CD4-positive, CD25-positive, alpha-beta regulatory T cell (primary cell): ENCODE measurements at regions not wholly inside any gene's neighbourhood (a gene's known extent, or its start where the extent isn't known, plus 50 kb on each side); places are given as distances from the start of the nearest gene placed in this dataset.

Source experiments
- ATAC-seq, 2 donors: fragments of 150-1000 bp; cut with Tn5 transposase; one replicate each; pipeline ENCODE4 v1.10.0; 2021; ENCODE audit warnings: low read depth in 2 of 2, moderate number of reproducible peaks in 2 of 2, moderate library complexity in 1 of 2
- DNase-seq, 3 donors: peaks; one replicate each; pipeline versions ENCODE4 v3.0.0 to v3.0.0-alpha.2; 2012 to 2022; ENCODE audit warnings: mixed read lengths in 1 of 3
- H3K27ac ChIP-seq: one replicate; pipeline ENCODE4 v1.7.0; 2013; ENCODE audit warnings: mild to moderate bottlenecking, low read length; ENCODE audit not compliant: insufficient read depth, poor library complexity, severe bottlenecking
- H3K27me3 ChIP-seq: one replicate; pipeline ENCODE4 v1.7.0; 2013; ENCODE audit warnings: low read length; ENCODE audit not compliant: control insufficient read depth, insufficient read depth
- H3K36me3 ChIP-seq: one replicate; pipeline ENCODE4 v1.7.0; 2013; ENCODE audit warnings: mild to moderate bottlenecking, low read length, moderate library complexity; ENCODE audit not compliant: control insufficient read depth, insufficient read depth
- H3K4me1 ChIP-seq: 2 replicates; pipeline ENCODE4 v1.7.0; 2013; ENCODE audit warnings: mild to moderate bottlenecking, low read length; ENCODE audit not compliant: insufficient read depth, control insufficient read depth, poor library complexity, severe bottlenecking
- H3K4me3 ChIP-seq: one replicate; pipeline ENCODE4 v1.7.0; 2013; ENCODE audit warnings: low read depth, mild to moderate bottlenecking, low read length, moderate library complexity
- H3K9me3 ChIP-seq, 2 experiments: 1 replicate in 1 of 2; 2 replicates in 1 of 2; pipeline ENCODE4 v1.7.0; 2013; ENCODE audit warnings: low read length in 2 of 2, mild to moderate bottlenecking in 1 of 2, moderate library complexity in 1 of 2; ENCODE audit not compliant: control insufficient read depth in 2 of 2
- H3K27ac Mint-ChIP-seq, 3 donors: one replicate each; pipeline ENCODE4 v1.8.0; 2020 to 2022; ENCODE audit warnings: mild to moderate bottlenecking in 3 of 3, mixed read lengths in 3 of 3, moderate library complexity in 2 of 3
- H3K27me3 Mint-ChIP-seq: one replicate; pipeline ENCODE4 v1.8.0; 2022; ENCODE audit warnings: mild to moderate bottlenecking, mixed read lengths
- H3K36me3 Mint-ChIP-seq: one replicate; pipeline ENCODE4 v1.8.0; 2020; ENCODE audit warnings: mixed read lengths
- H3K4me1 Mint-ChIP-seq, 4 donors: one replicate each; pipeline ENCODE4 v1.8.0; 2020 to 2022; ENCODE audit warnings: mixed read lengths in 4 of 4, mild to moderate bottlenecking in 1 of 4
- H3K4me3 Mint-ChIP-seq, 4 donors: one replicate each; pipeline ENCODE4 v1.8.0; 2020 to 2022; ENCODE audit warnings: mild to moderate bottlenecking in 4 of 4, mixed read lengths in 4 of 4, moderate library complexity in 3 of 4
- H3K9me3 Mint-ChIP-seq, 7 donors: one replicate each; pipeline ENCODE4 v1.8.0; 2020 to 2022; ENCODE audit warnings: mixed read lengths in 7 of 7, mild to moderate bottlenecking in 3 of 7, moderate library complexity in 2 of 7

DNA sequence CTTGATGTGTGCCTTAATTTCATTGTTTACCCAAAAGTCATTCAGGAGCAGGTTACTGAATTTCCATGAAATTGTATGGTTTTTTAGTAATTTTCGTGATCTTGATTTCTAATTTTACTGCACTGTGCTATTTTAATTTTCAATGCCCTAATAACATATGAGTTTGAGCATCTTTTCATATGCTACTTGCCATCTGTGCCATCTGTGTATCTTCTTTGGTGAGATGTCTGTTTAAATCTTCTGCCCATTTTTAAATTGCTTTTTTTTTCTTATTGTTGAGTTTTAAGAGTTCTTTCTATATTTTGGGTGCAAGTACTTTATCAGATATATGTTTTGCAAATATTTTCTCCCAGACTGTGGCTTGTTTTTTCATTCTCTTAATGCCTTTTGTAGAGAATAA, 165.9 kb downstream of the ST6GAL2 start:
- DNase-seq (no peak), ATAC-seq (no peak)
- Mint-ChIP-seq H3K27me3 (peaks cover 5% of the 10 kb centered on the region), H3K4me3 (no peak overlapping the region), H3K36me3 (no peaks in the 10 kb centered on the region), H3K27ac (peak overlapping the region in 1 of 3 donors; percentile 21), H3K4me1 (no peaks in the 10 kb centered on the region), H3K9me3 (peaks cover 0 to 12% (median 3%) of the 10 kb centered on the region in 7 donors)
- no peak overlapping the region for H3K4me3 ChIP-seq
- no peaks in the 10 kb centered on the region for H3K36me3 ChIP-seq
- no peaks in the 10 kb centered on the region for H3K4me1 ChIP-seq
- no peaks in the 10 kb centered on the region for H3K27me3 ChIP-seq
- peaks cover 0 to 2% of the 10 kb centered on the region in 2 experiments for H3K9me3 ChIP-seq
- no peak overlapping the region for H3K27ac ChIP-seq

DNA sequence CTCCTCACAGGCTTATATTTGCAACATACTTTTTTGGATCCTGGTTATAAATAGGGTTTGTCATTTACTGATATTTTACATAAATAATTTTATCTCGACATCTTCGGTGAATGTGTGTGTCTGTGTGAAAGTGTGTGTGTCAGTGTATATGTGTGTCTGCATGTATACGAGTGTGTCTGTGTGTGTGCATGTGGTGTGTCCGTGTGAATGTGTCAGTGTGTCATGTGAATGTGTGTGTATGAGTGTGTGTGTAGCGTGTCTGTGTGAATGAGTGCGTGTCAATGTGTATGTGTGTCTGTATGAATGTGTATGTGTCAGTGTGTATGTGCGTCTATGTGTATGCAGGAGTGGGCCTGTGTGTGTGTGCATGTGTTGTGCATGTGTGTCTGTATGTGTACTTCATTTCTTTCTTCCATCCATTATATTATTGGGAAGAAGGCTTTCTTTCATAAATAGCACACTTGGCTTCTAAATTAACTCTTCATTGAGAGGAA, 161.6 kb downstream of the ST6GAL2 start:
- Histone ChIP-seq H3K27ac (no peak overlapping the region), H3K27me3 (no peaks in the 10 kb centered on the region), H3K4me3 (no peak overlapping the region), H3K36me3 (no peaks in the 10 kb centered on the region), H3K4me1 (no peaks in the 10 kb centered on the region), H3K9me3 (no peaks in the 10 kb centered on the region)
- DNase-seq: no peak
- Mint-ChIP-seq H3K36me3 (no peaks in the 10 kb centered on the region), H3K27ac (no peak overlapping the region), H3K27me3 (peaks cover 10% of the 10 kb centered on the region), H3K9me3 (peaks cover 0 to 8% (median 2%) of the 10 kb centered on the region in 7 donors), H3K4me3 (no peak overlapping the region), H3K4me1 (no peaks in the 10 kb centered on the region)
- ATAC-seq: no peak

DNA sequence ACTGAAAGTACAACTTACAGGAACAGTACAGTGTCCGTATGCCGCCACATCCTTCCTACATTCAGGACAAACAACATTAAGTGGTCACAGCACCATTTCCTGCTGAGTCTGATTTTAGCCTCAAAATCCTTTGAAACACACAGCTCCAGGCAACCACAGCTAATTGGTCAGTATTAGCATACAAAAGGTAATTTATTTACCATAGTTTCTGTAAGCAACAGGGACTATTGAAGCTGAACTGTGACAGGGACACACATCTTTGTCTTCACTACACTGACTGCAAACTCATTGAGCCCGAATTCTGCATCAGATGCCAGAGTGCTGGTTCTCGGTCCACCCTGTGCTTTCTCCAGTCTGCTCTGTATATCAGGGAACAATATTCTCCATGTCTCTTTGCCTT, 151.8 kb downstream of the ST6GAL2 start:
- no peak for ATAC-seq
- Mint-ChIP-seq H3K4me3 (no peak overlapping the region), H3K27ac (no peak overlapping the region)

DNA sequence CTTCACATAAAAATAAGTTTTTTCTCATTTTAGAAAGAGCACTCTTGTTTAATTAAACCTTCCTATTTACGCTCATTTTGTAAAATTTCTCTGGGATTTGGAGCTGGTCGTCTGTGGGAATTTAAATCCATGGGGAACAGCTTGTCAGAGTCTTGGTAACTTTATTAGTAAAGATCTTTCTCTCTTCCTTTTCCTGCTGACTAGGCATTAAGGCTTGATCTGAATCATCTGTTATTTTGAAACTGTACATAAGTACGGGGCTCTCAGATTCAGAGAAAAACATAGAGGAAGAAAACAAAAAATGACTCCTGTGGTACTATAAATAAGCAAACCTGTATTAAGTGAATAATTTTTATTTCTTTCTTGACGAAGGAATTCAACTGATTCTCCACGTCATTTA, 150.2 kb downstream of the ST6GAL2 start:
- no peaks in the 10 kb centered on the region for H3K36me3 ChIP-seq
- no peaks in the 10 kb centered on the region for H3K4me1 ChIP-seq
- Mint-ChIP-seq H3K4me1 (no peaks in the 10 kb centered on the region), H3K27ac (no peak overlapping the region), H3K9me3 (peaks cover 0 to 9% (median 0%) of the 10 kb centered on the region in 7 donors), H3K4me3 (no peak overlapping the region), H3K36me3 (no peaks in the 10 kb centered on the region), H3K27me3 (peaks cover 6% of the 10 kb centered on the region)
- no peaks in the 10 kb centered on the region for H3K27me3 ChIP-seq
- H3K9me3 ChIP-seq: no peaks in the 10 kb centered on the region
- H3K4me3 ChIP-seq: no peak overlapping the region
- H3K27ac ChIP-seq: no peak overlapping the region
- DNase-seq: no peak
- no peak for ATAC-seq

More for the DNA sequence above, 151.8 kb downstream of the ST6GAL2 start:
- Mint-ChIP-seq H3K36me3 (no peaks in the 10 kb centered on the region), H3K9me3 (peaks cover 0 to 9% (median 0%) of the 10 kb centered on the region in 7 donors), H3K4me1 (no peaks in the 10 kb centered on the region), H3K27me3 (peaks cover 6% of the 10 kb centered on the region)
- Histone ChIP-seq H3K4me3 (no peak overlapping the region), H3K9me3 (no peaks in the 10 kb centered on the region), H3K27ac (no peak overlapping the region), H3K27me3 (no peaks in the 10 kb centered on the region), H3K4me1 (no peaks in the 10 kb centered on the region), H3K36me3 (no peaks in the 10 kb centered on the region)
- no peak for DNase-seq

DNA sequence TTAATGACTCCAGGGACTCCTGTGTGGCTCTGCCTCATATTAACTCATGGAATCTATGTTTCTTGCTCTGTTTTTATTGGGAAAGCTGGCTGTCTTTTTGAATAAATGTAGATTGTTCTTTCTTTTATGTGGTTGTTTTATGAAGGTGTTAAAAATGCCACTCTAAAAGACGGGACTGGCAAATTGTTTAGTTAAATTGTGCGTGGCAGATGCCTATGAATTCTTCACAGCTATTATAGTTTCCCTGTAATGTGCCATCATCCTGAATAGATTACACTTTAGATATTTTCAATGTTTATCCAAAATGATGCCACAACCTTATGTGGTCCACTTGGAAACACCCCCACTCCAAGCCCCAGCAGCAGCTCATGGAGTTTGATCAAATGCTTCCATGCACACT, 149.7 kb downstream of the ST6GAL2 start:
- H3K27ac ChIP-seq: no peak overlapping the region
- Mint-ChIP-seq H3K27me3 (peaks cover 6% of the 10 kb centered on the region), H3K9me3 (peaks cover 0 to 9% (median 0%) of the 10 kb centered on the region in 7 donors), H3K4me3 (no peak overlapping the region), H3K36me3 (no peaks in the 10 kb centered on the region), H3K27ac (no peak overlapping the region), H3K4me1 (no peaks in the 10 kb centered on the region)
- no peak for ATAC-seq
- H3K27me3 ChIP-seq: no peaks in the 10 kb centered on the region
- H3K4me3 ChIP-seq: no peak overlapping the region
- no peaks in the 10 kb centered on the region for H3K4me1 ChIP-seq
- no peaks in the 10 kb centered on the region for H3K36me3 ChIP-seq
- DNase-seq: no peak
- no peaks in the 10 kb centered on the region for H3K9me3 ChIP-seq

DNA sequence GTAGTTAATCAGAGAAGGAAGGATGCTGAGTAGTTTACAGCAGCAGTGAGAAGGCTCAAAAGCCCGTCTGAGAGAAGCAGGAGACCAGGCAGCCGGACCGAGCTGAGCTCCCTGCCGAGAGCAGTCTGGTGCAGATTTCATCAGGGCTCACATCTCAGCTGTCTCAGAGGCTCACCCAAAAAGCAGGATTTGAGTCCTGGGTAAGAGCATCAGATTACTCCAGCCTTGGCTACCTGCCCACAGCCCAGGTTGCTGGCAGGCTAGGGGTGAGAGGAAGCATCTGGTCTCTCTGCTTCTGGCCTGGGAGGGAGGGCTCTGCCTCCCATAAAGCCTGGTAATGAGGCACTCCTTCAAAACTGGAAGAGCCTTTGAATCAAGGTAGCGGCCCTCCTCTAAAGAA, 140.5 kb downstream of the ST6GAL2 start:
- no peak overlapping the region for H3K4me3 ChIP-seq
- ATAC-seq (no peak), DNase-seq (no peak)
- Mint-ChIP-seq H3K27me3 (no peaks in the 10 kb centered on the region), H3K27ac (no peak overlapping the region), H3K4me3 (no peak overlapping the region), H3K36me3 (no peaks in the 10 kb centered on the region), H3K4me1 (no peaks in the 10 kb centered on the region), H3K9me3 (no peaks in the 10 kb centered on the region)
- H3K27me3 ChIP-seq: no peaks in the 10 kb centered on the region
- no peaks in the 10 kb centered on the region for H3K4me1 ChIP-seq
- no peak overlapping the region for H3K27ac ChIP-seq
- H3K36me3 ChIP-seq: no peaks in the 10 kb centered on the region
- H3K9me3 ChIP-seq: no peaks in the 10 kb centered on the region

DNA sequence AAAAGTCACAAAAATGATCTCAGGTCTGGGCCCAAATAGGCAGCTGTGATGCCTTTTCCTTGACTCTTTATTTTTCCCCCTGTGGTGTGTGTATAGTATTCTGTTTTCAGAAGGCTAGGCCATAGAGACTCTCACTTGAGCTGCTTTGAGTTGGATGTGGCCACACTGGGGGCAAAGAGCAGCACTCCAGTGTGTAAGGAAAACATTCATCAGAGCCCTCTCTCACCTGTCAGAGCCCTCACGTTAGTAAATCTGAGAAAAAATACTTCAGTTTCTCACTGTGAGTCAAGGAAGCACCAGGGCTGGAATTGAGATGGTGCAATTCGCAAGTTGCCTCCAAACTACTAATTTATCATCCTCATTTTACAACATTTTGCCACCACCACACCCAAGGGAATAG, 136.1 kb downstream of the ST6GAL2 start:
- H3K9me3 ChIP-seq: no peaks in the 10 kb centered on the region
- no peak overlapping the region for H3K27ac ChIP-seq
- H3K36me3 Mint-ChIP-seq: no peaks in the 10 kb centered on the region
- no peaks in the 10 kb centered on the region for H3K27me3 Mint-ChIP-seq
- no peak for ATAC-seq
- peaks cover 0 to 5% (median 0%) of the 10 kb centered on the region in 7 donors for H3K9me3 Mint-ChIP-seq
- H3K27me3 ChIP-seq: no peaks in the 10 kb centered on the region
- no peak overlapping the region for H3K27ac Mint-ChIP-seq
- H3K4me3 Mint-ChIP-seq: no peak overlapping the region
- no peak for DNase-seq
- H3K4me1 Mint-ChIP-seq: no peaks in the 10 kb centered on the region
- no peaks in the 10 kb centered on the region for H3K36me3 ChIP-seq
- no peak overlapping the region for H3K4me3 ChIP-seq
- no peaks in the 10 kb centered on the region for H3K4me1 ChIP-seq
